MM.1S (cell line): ENCODE measurements at regions not wholly inside any gene's neighbourhood (a gene's known extent, or its start where the extent isn't known, plus 50 kb on each side); places are given as distances from the start of the nearest gene placed in this dataset.

Source experiments
- EZH2phosphoT487 ChIP-seq: fragments of 300-600 bp; sonication (generic); IDR thresholded peaks from 2 replicates; pipeline ENCODE4 v1.6.1; 2018; ENCODE audit warnings: antibody characterized with exemption, low read length
- TF ChIP-seq, protein P1 (sequence below): fragments of 300-600 bp; sonication (generic); IDR thresholded peaks from 2 replicates; pipeline ENCODE4 v1.5.1; 2016; ENCODE audit warnings: antibody characterized with exemption, low read length, mixed read lengths

DNA sequence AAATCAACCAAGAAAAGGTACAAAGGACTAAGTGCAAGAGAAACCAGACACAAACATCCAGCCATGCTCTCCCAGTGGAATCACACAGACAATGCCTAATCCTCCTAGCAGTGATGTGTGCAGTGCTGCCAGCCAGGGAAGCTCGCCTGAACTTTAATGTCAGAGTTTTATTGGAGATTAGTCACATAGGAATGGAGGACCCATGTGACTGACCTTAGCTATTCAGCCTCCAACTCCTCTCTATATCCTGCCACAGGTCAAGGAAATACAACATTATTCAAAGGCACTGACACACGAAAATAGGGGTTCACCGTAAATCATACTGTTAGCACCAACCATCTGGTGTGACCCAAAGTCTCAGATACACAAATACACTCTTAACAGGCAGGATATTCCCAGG, 684.6 kb downstream of the DOK5 start:
- TF ChIP-seq, protein P1, sequence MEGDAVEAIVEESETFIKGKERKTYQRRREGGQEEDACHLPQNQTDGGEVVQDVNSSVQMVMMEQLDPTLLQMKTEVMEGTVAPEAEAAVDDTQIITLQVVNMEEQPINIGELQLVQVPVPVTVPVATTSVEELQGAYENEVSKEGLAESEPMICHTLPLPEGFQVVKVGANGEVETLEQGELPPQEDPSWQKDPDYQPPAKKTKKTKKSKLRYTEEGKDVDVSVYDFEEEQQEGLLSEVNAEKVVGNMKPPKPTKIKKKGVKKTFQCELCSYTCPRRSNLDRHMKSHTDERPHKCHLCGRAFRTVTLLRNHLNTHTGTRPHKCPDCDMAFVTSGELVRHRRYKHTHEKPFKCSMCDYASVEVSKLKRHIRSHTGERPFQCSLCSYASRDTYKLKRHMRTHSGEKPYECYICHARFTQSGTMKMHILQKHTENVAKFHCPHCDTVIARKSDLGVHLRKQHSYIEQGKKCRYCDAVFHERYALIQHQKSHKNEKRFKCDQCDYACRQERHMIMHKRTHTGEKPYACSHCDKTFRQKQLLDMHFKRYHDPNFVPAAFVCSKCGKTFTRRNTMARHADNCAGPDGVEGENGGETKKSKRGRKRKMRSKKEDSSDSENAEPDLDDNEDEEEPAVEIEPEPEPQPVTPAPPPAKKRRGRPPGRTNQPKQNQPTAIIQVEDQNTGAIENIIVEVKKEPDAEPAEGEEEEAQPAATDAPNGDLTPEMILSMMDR: no peak
- no peak for TF ChIP-seq EZH2phosphoT487
